Stimulated activated CD8-positive, alpha-beta memory T cell treated with anti-CD3 and anti-CD28 coated beads, Interleukin-2, amount 100 ng/mL, for 48 hours (primary cell): ENCODE measurements at regions not wholly inside any gene's neighbourhood (a gene's known extent, or its start where the extent isn't known, plus 50 kb on each side); places are given as distances from the start of the nearest gene placed in this dataset.

Experiments
- DNase-seq, 2 donors: peaks; one replicate each; pipeline ENCODE4 v3.0.0-alpha.2; 2020; ENCODE audit warnings: low read depth in 2 of 2

GRCh38 chr10:78684947-78685346 lies 383.8 kb upstream of the ZMIZ1 start:
- no peak for DNase-seq

GRCh38 chr10:78685466-78686103 lies 383.2 kb upstream of the ZMIZ1 start:
- DNase-seq, result no peak

- no peak for DNase-seq
Observed at GRCh38 chr10:78686444-78687060, 382.2 kb upstream of the ZMIZ1 start.

GRCh38 chr10:78687626-78688025 lies 381.1 kb upstream of the ZMIZ1 start:
- DNase-seq, result no peak

- no peak for DNase-seq
Observed at GRCh38 chr10:78688230-78688900, 380.4 kb upstream of the ZMIZ1 start.

- DNase-seq, result no peak
Observed at GRCh38 chr10:78688901-78689583, 379.7 kb upstream of the ZMIZ1 start.

GRCh38 chr10:78689584-78689935 lies 379.2 kb upstream of the ZMIZ1 start:
- no peak for DNase-seq

- no peak for DNase-seq
Observed at GRCh38 chr10:78690354-78691111, 378.2 kb upstream of the ZMIZ1 start.

GRCh38 chr10:78691301-78692030 lies 377.3 kb upstream of the ZMIZ1 start:
- no peak for DNase-seq

GRCh38 chr10:78692071-78692470 lies 376.7 kb upstream of the ZMIZ1 start:
- no peak for DNase-seq

GRCh38 chr10:78695846-78696245 lies 372.9 kb upstream of the ZMIZ1 start:
- no peak for DNase-seq

GRCh38 chr10:78696791-78697395 lies 371.9 kb upstream of the ZMIZ1 start:
- DNase-seq, result no peak

GRCh38 chr10:78699971-78700370 lies 368.8 kb upstream of the ZMIZ1 start:
- DNase-seq, result no peak

- DNase-seq, result no peak
Observed at GRCh38 chr10:78700413-78700812, 368.4 kb upstream of the ZMIZ1 start.

- DNase-seq, result no peak
Observed at GRCh38 chr10:78700816-78701520, 367.8 kb upstream of the ZMIZ1 start.

- DNase-seq, result no peak
Observed at GRCh38 chr10:78702186-78702585, 366.6 kb upstream of the ZMIZ1 start.

GRCh38 chr10:78702876-78703275 lies 365.9 kb upstream of the ZMIZ1 start:
- DNase-seq, result no peak

GRCh38 chr10:78703593-78703992 lies 365.2 kb upstream of the ZMIZ1 start:
- no peak for DNase-seq

GRCh38 chr10:78706256-78706655 lies 362.5 kb upstream of the ZMIZ1 start:
- no peak for DNase-seq
